Thymus (tissue), 11 donors: ENCODE measurements at regions not wholly inside any gene's neighbourhood (a gene's known extent, or its start where the extent isn't known, plus 50 kb on each side); places are given as distances from the start of the nearest gene placed in this dataset.

Source experiments
- DNase-seq, 9 donors: peaks; one replicate each; pipeline ENCODE4 v3.0.0-alpha.2; 2013; ENCODE audit warnings: low spot score in 9 of 9, low read depth in 6 of 9, missing footprints in 1 of 9
- H3K27ac ChIP-seq, 2 donors: one replicate each; pipeline ENCODE4 v1.5.1; 2013; ENCODE audit warnings: control low read depth in 1 of 2, low read depth in 1 of 2, low read length in 1 of 2, mild to moderate bottlenecking in 1 of 2, moderate library complexity in 1 of 2
- H3K27me3 ChIP-seq, 2 donors: one replicate each; pipeline ENCODE4 v1.5.1; 2013; ENCODE audit warnings: low read length in 1 of 2; ENCODE audit not compliant: control insufficient read depth in 2 of 2, insufficient read depth in 1 of 2
- H3K36me3 ChIP-seq, 2 donors: one replicate each; pipeline ENCODE4 v1.5.1; 2013; ENCODE audit warnings: low read length in 1 of 2, mild to moderate bottlenecking in 1 of 2, moderate library complexity in 1 of 2; ENCODE audit not compliant: control insufficient read depth in 2 of 2, insufficient read depth in 2 of 2
- H3K4me1 ChIP-seq, 2 donors: one replicate each; pipeline ENCODE4 v1.5.1; 2013; ENCODE audit warnings: low read length in 2 of 2; ENCODE audit not compliant: control insufficient read depth in 2 of 2, insufficient read depth in 2 of 2
- H3K4me3 ChIP-seq, 2 donors: one replicate each; pipeline ENCODE4 v1.5.1; 2013; ENCODE audit warnings: low read length in 2 of 2, control low read depth in 1 of 2, mild to moderate bottlenecking in 1 of 2
- H3K9me3 ChIP-seq, 2 donors: one replicate each; pipeline ENCODE4 v1.5.1; 2013; ENCODE audit warnings: low read length in 1 of 2, mild to moderate bottlenecking in 1 of 2; ENCODE audit not compliant: control insufficient read depth in 2 of 2, insufficient read depth in 1 of 2
- WGBS: extraction: QIAGEN DNeasy Blood & Tissue Kit; methylation state at CpG from one replicate; pipeline ENCODE4 v1.1.7; 2013; 5-methylcytosine and 5-hydroxymethylcytosine counted together
- donor health status: healthy.

DNA sequence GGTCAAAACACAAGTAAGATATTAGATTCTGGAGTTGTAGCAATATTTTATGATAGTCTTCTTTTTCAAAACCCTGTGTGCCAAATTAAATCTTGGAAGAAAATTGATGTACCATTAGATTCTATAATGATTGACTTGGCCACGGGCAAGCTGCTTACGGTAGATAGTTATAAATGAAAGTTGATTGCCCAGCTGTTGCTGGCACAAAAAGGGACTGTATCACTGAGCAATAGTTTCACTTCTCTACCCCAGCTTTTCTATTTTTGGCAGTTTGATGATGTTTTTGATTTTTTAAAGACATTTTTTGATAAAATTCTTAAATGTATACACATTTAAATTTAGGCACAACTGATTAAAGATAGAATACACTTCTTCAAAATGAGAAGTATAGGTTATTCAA lies 333.3 kb downstream of the TRAM1L1 start:
- H3K27ac ChIP-seq = no peak overlapping the region
- no peak for DNase-seq
- no peaks in the 10 kb centered on the region for H3K9me3 ChIP-seq
- H3K4me1 ChIP-seq = no peaks in the 10 kb centered on the region
- H3K27me3 ChIP-seq = no peaks in the 10 kb centered on the region
- H3K4me3 ChIP-seq = no peak overlapping the region
- WGBS = 97% methylated on average over 2 of the region's 2 CpGs
- H3K36me3 ChIP-seq = no peaks in the 10 kb centered on the region

DNA sequence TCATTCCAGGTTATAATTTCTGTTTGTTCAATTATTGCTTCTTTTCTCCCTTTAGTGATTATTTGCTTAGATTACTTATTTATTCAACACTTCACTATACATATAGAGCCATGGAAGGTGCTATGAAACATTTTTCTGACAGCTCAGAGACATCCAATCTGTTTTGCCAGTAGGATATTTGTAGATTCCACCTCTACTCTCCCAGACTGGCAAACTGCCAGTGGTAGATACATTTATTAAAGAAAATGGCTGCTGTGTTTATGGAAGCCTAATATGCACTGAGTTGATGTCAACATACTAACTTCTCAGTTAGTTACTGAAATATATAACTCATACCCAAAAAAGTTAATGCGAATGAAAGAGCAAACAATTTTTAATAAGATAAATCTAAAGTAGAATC lies 348.6 kb downstream of the TRAM1L1 start:
- WGBS = 99% methylated on average over 1 of the region's 1 CpG
- no peaks in the 10 kb centered on the region for H3K9me3 ChIP-seq
- no peaks in the 10 kb centered on the region for H3K36me3 ChIP-seq
- no peak for DNase-seq
- no peak overlapping the region for H3K27ac ChIP-seq
- H3K4me3 ChIP-seq = no peak overlapping the region
- no peaks in the 10 kb centered on the region for H3K4me1 ChIP-seq
- H3K27me3 ChIP-seq = no peaks in the 10 kb centered on the region

DNA sequence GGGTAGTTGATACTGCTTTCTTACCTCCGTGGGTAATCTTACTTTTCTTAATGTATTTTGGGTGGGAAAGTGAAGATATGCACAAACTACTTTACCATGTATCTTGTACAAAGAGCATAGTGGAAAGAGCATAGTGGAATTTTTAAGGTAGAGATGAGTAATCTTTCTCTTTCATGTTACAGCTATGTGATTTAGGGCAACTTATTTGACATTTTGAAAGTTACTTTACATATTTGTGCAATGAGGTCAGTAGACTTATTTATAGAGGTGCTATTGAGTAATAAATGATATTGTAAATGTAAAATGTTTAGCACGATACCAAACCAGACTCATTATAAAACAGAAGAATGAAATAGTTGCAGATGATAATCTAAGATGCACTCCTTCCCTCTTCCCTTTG lies 351.2 kb downstream of the TRAM1L1 start:
- no peaks in the 10 kb centered on the region for H3K36me3 ChIP-seq
- DNase-seq = no peak
- H3K9me3 ChIP-seq = no peaks in the 10 kb centered on the region
- no peak overlapping the region for H3K27ac ChIP-seq
- no peaks in the 10 kb centered on the region for H3K27me3 ChIP-seq
- H3K4me1 ChIP-seq = no peaks in the 10 kb centered on the region
- H3K4me3 ChIP-seq = no peak overlapping the region
- 83% methylated on average over 2 of the region's 2 CpGs for WGBS

- Histone ChIP-seq H3K9me3 (no peaks in the 10 kb centered on the region), H3K4me1 (no peaks in the 10 kb centered on the region), H3K27me3 (no peaks in the 10 kb centered on the region), H3K4me3 (no peak overlapping the region), H3K27ac (no peak overlapping the region), H3K36me3 (no peaks in the 10 kb centered on the region)
- 93% methylated on average over 4 of the region's 4 CpGs for WGBS
- DNase-seq = no peak
Observed at GRCh38 chr4:116733370-116733769, 352.0 kb downstream of the TRAM1L1 start.

- no peaks in the 10 kb centered on the region for H3K27me3 ChIP-seq
- no peaks in the 10 kb centered on the region for H3K36me3 ChIP-seq
- DNase-seq = no peak
- H3K4me3 ChIP-seq = no peak overlapping the region
- no peaks in the 10 kb centered on the region for H3K9me3 ChIP-seq
- H3K4me1 ChIP-seq = no peaks in the 10 kb centered on the region
- no peak overlapping the region for H3K27ac ChIP-seq
Observed at GRCh38 chr4:116726523-116726922, 358.9 kb downstream of the TRAM1L1 start.

DNA sequence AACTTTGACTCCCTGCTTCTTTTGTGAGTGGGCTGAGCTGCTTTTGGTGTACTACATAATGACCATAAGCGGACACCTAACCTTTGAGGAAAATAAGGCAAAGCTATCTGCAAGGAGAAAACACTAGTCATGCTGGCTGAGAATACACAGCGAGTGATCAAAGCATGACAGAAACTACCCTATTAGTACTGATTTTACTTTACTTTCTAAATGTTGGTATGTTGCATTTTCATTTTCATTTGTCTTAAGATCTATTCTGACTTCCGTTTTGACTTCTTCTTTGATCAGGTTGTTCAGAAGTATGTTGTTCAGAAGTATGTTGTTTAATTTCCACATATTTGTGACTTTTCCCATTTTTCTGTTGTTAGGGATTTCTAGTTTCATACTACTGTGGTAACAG lies 361.1 kb downstream of the TRAM1L1 start:
- H3K9me3 ChIP-seq = no peaks in the 10 kb centered on the region
- H3K4me1 ChIP-seq = no peaks in the 10 kb centered on the region

GRCh38 chr4:116705466-116705865 lies 379.9 kb downstream of the TRAM1L1 start:
- no peaks in the 10 kb centered on the region for H3K27me3 ChIP-seq
- no peak for DNase-seq
- H3K27ac ChIP-seq = no peak overlapping the region
- WGBS = 98% methylated on average over 32 of the region's 32 CpGs
- H3K36me3 ChIP-seq = no peaks in the 10 kb centered on the region
- H3K9me3 ChIP-seq = peaks cover 0 to 15% of the 10 kb centered on the region in 2 donors
- H3K4me3 ChIP-seq = no peak overlapping the region
- no peaks in the 10 kb centered on the region for H3K4me1 ChIP-seq

More for the DNA sequence above, 361.1 kb downstream of the TRAM1L1 start:
- WGBS = 96% methylated on average over 3 of the region's 3 CpGs
- Histone ChIP-seq H3K4me3 (no peak overlapping the region), H3K27me3 (no peaks in the 10 kb centered on the region), H3K27ac (no peak overlapping the region), H3K36me3 (no peaks in the 10 kb centered on the region)
- no peak for DNase-seq

DNA sequence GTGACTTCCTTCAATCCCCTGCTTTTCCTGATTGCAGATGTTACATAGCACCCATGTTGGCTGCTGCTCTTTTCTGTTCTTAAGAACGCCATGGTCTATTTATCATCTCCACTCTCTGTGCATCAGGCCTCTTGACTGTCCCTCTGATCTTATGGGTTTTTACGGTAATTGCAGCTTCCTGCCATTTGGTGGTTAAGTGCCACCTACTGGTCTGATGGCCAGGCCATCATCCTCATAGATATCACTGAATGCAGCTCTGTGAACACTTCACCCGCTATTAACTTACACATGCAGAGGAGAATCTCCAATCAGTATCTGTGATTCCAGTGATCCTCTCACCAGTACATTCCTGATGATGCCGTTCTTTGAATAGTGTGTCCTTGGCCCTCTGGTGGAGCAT lies 382.4 kb downstream of the TRAM1L1 start:
- WGBS = 95% methylated on average over 4 of the region's 4 CpGs
- no peak for DNase-seq
- H3K27me3 ChIP-seq = no peaks in the 10 kb centered on the region
- no peak overlapping the region for H3K27ac ChIP-seq
- H3K4me1 ChIP-seq = no peaks in the 10 kb centered on the region
- H3K36me3 ChIP-seq = no peaks in the 10 kb centered on the region
- no peak overlapping the region for H3K4me3 ChIP-seq
- H3K9me3 ChIP-seq = peaks cover 0 to 15% of the 10 kb centered on the region in 2 donors

GRCh38 chr4:116688536-116688935 lies 396.8 kb downstream of the TRAM1L1 start:
- Histone ChIP-seq H3K27ac (no peak overlapping the region), H3K4me1 (no peaks in the 10 kb centered on the region), H3K27me3 (no peaks in the 10 kb centered on the region), H3K4me3 (no peak overlapping the region), H3K36me3 (no peaks in the 10 kb centered on the region), H3K9me3 (no peaks in the 10 kb centered on the region)
- 97% methylated on average over 1 of the region's 1 CpG for WGBS
- DNase-seq = no peak

DNA sequence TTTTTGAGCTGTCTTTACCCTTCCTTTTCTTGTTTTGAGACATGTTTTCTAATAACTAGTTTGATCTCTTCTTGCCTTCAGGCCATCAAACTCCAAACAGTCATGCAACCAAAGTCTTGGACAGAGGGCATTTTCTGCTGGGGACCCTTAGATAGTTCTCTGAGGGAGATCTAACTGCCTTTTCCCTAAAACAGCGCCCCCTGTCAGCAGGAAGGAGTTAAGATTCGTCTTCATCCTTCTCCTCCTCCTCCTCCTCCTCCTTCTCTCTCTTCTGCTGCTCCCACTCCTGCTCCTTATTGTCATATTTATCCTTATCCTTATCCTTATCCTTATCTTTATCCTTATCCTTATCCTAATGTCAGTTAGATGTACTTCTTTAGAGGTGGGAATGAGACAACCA lies 417.2 kb downstream of the TRAM1L1 start:
- 69% methylated on average over 2 of the region's 2 CpGs for WGBS
- Histone ChIP-seq H3K4me3 (no peak overlapping the region), H3K9me3 (no peaks in the 10 kb centered on the region), H3K4me1 (no peaks in the 10 kb centered on the region), H3K36me3 (no peaks in the 10 kb centered on the region), H3K27ac (no peak overlapping the region), H3K27me3 (no peaks in the 10 kb centered on the region)
- no peak for DNase-seq
